ENCODE measurements at regions not wholly inside any gene's neighbourhood (a gene's known extent, or its start where the extent isn't known, plus 50 kb on each side); places are given as distances from the start of the nearest gene placed in this dataset.

DNA sequence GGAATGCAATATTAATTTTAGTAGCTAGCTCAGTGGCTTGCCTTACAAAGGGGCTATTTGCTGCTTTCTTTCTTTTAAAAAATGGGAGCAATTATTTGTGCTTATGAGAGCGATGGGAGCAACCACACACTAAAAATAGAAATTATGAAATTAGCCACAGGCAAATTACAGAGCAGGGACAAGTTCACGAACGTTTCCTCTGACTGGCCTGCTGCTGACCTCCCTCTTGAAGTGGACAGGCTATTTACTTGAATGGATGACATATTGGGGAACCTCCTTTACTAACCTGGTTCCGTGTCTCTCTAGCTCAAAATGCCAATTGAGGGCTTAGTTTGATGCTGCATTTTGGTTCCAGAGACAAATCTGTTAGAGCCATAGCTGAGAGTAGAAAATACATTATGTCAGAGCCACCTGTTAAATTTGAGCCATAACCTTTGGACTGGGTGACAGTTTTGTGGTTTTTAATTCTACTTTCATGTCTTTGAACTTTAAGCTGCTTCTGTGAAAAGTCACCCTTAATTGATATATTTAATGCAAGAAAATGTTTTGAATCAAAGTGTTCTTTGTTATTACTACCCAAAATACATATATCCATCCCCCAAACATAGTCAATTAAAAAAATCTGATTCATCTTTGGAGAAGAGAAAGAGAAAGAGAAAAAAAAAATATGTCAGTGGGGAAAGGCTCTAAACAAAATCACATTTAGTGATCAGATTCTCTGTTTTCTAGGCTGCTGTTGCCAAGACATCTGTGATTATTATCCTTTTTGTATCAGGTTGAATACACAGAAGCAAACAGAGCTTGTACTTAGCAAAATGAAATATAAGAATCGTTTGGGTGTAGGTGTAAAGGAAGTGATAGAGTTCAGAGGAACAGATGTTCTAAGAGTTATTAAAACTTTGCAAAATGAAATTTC, 351.9 kb downstream of the ADGRL2 start:
- ChIA-PET POLR2A (no interaction called here), CTCF (no interaction called here)
- Mint-ChIP-seq H3K27ac (no peak overlapping the region), H3K27me3 (ENCODE audit: low read depth) (peaks cover 23% of the 10 kb centered on the region), H3K36me3 (no peaks in the 10 kb centered on the region), H3K9me3 (no peaks in the 10 kb centered on the region), H3K4me3 (no peak overlapping the region), H3K4me1 (peaks cover 22% of the 10 kb centered on the region)
- DNase-seq (ENCODE audit: low spot score) = no peak
- ATAC-seq = no peak
- TF ChIP-seq ZNF416 (CRISPR knock-in tag; IDR thresholded peaks at IDR 0.05) (no peak), TEAD4 (CRISPR knock-in tag; IDR thresholded peaks at IDR 0.05) (no peak)
- TF ChIP-seq, protein P1, sequence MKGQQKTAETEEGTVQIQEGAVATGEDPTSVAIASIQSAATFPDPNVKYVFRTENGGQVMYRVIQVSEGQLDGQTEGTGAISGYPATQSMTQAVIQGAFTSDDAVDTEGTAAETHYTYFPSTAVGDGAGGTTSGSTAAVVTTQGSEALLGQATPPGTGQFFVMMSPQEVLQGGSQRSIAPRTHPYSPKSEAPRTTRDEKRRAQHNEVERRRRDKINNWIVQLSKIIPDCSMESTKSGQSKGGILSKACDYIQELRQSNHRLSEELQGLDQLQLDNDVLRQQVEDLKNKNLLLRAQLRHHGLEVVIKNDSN (CRISPR knock-in tag; IDR thresholded peaks at IDR 0.05) = no peak
- TF ChIP-seq, protein P2, sequence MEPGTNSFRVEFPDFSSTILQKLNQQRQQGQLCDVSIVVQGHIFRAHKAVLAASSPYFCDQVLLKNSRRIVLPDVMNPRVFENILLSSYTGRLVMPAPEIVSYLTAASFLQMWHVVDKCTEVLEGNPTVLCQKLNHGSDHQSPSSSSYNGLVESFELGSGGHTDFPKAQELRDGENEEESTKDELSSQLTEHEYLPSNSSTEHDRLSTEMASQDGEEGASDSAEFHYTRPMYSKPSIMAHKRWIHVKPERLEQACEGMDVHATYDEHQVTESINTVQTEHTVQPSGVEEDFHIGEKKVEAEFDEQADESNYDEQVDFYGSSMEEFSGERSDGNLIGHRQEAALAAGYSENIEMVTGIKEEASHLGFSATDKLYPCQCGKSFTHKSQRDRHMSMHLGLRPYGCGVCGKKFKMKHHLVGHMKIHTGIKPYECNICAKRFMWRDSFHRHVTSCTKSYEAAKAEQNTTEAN (CRISPR knock-in tag; IDR thresholded peaks at IDR 0.05) = no peak
- TF ChIP-seq, protein P3, sequence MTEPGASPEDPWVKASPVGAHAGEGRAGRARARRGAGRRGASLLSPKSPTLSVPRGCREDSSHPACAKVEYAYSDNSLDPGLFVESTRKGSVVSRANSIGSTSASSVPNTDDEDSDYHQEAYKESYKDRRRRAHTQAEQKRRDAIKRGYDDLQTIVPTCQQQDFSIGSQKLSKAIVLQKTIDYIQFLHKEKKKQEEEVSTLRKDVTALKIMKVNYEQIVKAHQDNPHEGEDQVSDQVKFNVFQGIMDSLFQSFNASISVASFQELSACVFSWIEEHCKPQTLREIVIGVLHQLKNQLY (CRISPR knock-in tag; IDR thresholded peaks at IDR 0.05) = no peak

DNA sequence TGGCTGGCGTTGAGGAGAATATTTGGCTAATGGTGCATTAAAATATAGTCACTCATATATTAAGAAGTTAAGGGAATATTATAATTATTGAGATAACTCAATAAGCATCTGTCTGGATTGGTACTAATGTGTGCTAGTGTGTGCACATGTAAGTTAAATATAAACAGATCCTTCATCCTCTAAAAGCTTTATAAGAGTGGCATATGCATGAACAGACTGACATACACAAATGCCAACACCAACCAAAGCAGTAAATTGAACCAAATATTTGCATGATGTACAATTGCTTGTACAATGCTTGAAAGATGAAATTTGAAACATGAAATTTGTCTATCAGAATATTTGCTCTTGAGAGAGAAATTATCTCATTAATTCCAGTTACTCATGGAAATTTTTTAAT, 344.9 kb downstream of the ADGRL2 start:
- H3K4me1 Mint-ChIP-seq = peaks cover 11% of the 10 kb centered on the region
- DNase-seq (ENCODE audit: low spot score) (no peak), ATAC-seq (no peak)
- peaks cover 7% of the 10 kb centered on the region for H3K9me3 Mint-ChIP-seq
- no peaks in the 10 kb centered on the region for H3K36me3 Mint-ChIP-seq
- ChIA-PET CTCF (no interaction called here), POLR2A (no interaction called here)
- TF ChIP-seq, protein P4, sequence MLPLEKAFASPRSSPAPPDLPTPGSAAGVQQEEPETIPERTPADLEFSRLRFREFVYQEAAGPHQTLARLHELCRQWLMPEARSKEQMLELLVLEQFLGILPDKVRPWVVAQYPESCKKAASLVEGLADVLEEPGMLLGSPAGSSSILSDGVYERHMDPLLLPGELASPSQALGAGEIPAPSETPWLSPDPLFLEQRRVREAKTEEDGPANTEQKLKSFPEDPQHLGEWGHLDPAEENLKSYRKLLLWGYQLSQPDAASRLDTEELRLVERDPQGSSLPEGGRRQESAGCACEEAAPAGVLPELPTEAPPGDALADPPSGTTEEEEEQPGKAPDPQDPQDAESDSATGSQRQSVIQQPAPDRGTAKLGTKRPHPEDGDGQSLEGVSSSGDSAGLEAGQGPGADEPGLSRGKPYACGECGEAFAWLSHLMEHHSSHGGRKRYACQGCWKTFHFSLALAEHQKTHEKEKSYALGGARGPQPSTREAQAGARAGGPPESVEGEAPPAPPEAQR (CRISPR knock-in tag; IDR thresholded peaks at IDR 0.05) = no peak
- TF ChIP-seq GTF2I (CRISPR knock-in tag; conservative IDR thresholded peaks at IDR 0.05) (no peak), FOXK1 (CRISPR knock-in tag; IDR thresholded peaks at IDR 0.05) (no peak), TEAD1 (CRISPR knock-in tag; IDR thresholded peaks at IDR 0.05) (no peak)
- no peak overlapping the region for H3K4me3 Mint-ChIP-seq
- no peak overlapping the region for H3K27ac Mint-ChIP-seq
- H3K27me3 Mint-ChIP-seq (ENCODE audit: low read depth) = no peaks in the 10 kb centered on the region

DNA sequence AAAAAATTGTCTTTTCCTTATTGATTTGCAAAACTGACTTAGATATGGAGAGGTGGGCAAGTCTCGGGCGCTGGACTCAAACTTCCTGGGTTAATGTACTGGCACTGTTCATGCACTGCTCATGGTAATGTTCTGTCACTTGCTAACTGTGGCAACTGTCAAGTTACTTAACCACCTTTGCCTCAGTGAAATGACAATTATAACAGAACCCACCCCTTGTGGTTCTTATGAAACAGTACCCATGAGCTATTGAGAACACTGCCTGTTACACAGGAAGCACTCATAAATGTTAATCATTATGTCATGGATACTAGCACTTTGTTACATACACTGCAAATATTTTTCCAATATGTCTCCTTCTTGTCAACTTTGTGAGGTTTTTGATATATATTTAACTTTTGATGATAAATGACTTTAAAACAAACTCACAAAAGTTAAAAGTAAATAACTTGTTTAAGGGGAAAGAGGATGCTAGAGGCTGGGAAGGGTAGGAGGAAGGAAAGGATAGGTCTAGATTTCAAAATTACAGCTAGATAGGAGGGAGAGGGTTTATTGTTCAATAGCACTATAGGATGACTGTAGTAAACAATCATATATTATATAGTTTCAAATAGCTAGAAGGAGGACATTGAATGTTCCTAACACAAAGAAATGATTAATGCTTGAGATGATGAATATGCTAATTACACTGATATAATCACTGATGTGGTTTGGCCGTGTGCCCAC, 342.5 kb downstream of the ADGRL2 start:
- no peak for TF ChIP-seq SMAD3 (CRISPR knock-in tag; IDR thresholded peaks at IDR 0.05; ENCODE audit: borderline replicate concordance)
- TF ChIP-seq NFATC4 (CRISPR knock-in tag; IDR thresholded peaks at IDR 0.05) = no peak
- no peak for TF ChIP-seq MYBL2 (CRISPR knock-in tag; IDR thresholded peaks at IDR 0.05)
- TF ChIP-seq EMX1 (CRISPR knock-in tag; IDR thresholded peaks at IDR 0.05) = no peak
- TF ChIP-seq GRHL2 (CRISPR knock-in tag; IDR thresholded peaks at IDR 0.05; ENCODE audit: insufficient replicate concordance, severe bottlenecking) = no peak
- TF ChIP-seq ZNF263 (CRISPR knock-in tag; IDR thresholded peaks at IDR 0.05; ENCODE audit: low read depth) = no peak
- TF ChIP-seq, protein P5, sequence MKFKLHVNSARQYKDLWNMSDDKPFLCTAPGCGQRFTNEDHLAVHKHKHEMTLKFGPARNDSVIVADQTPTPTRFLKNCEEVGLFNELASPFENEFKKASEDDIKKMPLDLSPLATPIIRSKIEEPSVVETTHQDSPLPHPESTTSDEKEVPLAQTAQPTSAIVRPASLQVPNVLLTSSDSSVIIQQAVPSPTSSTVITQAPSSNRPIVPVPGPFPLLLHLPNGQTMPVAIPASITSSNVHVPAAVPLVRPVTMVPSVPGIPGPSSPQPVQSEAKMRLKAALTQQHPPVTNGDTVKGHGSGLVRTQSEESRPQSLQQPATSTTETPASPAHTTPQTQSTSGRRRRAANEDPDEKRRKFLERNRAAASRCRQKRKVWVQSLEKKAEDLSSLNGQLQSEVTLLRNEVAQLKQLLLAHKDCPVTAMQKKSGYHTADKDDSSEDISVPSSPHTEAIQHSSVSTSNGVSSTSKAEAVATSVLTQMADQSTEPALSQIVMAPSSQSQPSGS (CRISPR knock-in tag; IDR thresholded peaks at IDR 0.05; ENCODE audit: borderline replicate concordance, low read depth) = no peak
- TF ChIP-seq FOXP1 (CRISPR knock-in tag; IDR thresholded peaks at IDR 0.05; ENCODE audit: borderline replicate concordance) = no peak
- no peak for TF ChIP-seq ZNF219 (CRISPR knock-in tag; IDR thresholded peaks at IDR 0.05; ENCODE audit: borderline replicate concordance)
- TF ChIP-seq, protein P3 (CRISPR knock-in tag; IDR thresholded peaks at IDR 0.05) = no peak

More for the DNA sequence above, 342.5 kb downstream of the ADGRL2 start:
- ChIA-PET POLR2A (no interaction called here), CTCF (no interaction called here)
- H3K4me3 Mint-ChIP-seq = no peak overlapping the region
- ATAC-seq (no peak), DNase-seq (ENCODE audit: low spot score) (no peak)
- H3K36me3 Mint-ChIP-seq = no peaks in the 10 kb centered on the region
- H3K9me3 Mint-ChIP-seq = peaks cover 7% of the 10 kb centered on the region
- H3K4me1 Mint-ChIP-seq = peaks cover 18% of the 10 kb centered on the region
- H3K27ac Mint-ChIP-seq = no peak overlapping the region
- H3K27me3 Mint-ChIP-seq (ENCODE audit: low read depth) = no peaks in the 10 kb centered on the region
